GM18873 (cell line): ENCODE measurements at regions not wholly inside any gene's neighbourhood (a gene's known extent, or its start where the extent isn't known, plus 50 kb on each side); places are given as distances from the start of the nearest gene placed in this dataset.
"Not testable (repeated sequence)": the region's sequence is repeated elsewhere in the genome, so short reads cannot be mapped to it uniquely, and the experiment has no call there.

Experiments used
- ATAC-seq: cut with Tn5 transposase; IDR thresholded peaks from one replicate; pipeline ENCODE4 v1.9.1; 2021; ENCODE audit warnings: mild to moderate bottlenecking, moderate library complexity, moderate number of reproducible peaks; ENCODE audit not compliant: unreplicated experiment, low FRiP score

DNA sequence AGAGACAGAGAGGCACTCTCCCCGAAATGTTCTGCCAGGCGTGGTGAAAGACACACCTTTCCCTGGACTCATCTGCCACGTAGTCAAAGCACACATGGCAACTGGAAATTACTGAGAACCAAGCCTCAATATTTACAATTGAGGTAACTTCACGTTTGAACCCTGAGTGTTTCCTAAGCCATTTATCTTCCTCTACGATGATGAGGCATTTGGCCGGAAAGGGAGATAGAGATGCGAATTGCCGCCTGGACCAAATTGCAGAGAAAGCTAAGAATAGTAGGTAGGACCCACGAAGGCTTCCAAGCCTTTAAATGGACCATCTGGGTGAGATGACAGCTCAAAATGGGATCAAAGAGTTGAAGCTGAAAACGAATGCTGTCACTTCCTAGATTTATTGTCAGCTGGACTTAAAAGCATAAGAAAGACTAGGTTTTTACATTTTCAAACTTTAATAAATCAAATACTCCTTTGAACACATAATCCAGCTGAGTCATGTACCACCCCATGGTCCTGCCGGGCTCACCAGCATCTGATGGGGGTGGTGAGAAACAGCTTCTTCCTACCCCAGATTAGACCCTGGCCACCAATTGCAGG lies 135.6 kb upstream of the LYZL2 start:
- ATAC-seq, result no peak

DNA sequence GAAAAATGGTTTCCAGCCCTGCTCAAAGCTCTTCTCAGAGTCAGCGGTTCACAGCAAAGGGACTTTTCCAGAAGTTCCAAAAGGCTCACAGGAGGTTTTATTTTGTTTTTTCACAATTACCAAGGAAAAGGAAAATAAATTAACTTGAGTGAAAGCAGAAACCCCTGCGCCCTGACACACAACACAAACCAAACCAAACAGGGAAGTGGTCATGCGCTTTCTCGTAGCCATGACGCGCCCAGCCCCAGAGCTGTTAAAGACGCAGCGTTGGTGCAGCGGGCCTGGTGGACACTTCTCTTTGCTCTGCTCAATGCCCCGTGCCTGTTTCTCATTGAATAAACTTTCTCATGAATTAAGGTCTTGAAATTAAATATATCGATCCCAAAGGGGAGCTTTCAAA lies 134.4 kb upstream of the LYZL2 start:
- ATAC-seq, result no peak

DNA sequence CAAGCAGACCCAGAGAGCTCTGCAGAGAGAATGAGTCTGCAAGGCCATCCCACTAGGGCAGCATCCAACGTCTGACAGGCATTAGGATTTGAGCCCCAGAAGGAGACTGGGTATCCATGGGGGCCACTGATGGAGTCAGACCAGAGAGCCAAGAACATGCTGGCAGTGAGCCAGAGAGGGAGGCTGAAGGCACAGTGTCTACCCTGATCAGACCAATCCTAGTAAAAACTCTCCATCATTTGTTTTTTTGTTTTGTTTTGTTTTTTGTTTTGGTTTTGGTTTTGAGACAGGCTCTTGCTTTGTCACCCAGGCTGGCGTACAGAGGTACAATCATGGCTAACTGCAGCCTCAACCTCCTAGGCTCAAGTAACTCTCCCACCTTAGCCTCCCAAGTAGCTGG lies 133.1 kb upstream of the LYZL2 start:
- no peak for ATAC-seq

DNA sequence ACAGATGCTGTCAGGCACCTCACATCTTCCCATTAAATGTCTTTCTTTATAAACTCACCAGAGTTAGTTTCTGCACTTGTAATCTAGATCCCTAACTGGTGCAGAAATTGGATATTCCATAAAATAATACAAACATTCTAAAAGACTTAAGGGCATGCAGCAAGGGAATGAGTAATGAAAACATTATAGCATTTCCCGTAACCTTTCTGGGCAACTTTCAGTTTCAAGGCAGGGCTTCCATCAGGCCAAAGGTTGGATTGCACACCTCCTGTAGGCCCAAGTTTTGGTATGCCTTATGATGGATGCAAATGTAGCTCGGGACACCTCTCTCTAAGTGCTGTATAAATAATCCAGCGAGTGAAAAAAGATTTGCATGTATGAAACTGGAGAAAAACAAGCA lies 129.9 kb upstream of the LYZL2 start:
- ATAC-seq, result no peak

DNA sequence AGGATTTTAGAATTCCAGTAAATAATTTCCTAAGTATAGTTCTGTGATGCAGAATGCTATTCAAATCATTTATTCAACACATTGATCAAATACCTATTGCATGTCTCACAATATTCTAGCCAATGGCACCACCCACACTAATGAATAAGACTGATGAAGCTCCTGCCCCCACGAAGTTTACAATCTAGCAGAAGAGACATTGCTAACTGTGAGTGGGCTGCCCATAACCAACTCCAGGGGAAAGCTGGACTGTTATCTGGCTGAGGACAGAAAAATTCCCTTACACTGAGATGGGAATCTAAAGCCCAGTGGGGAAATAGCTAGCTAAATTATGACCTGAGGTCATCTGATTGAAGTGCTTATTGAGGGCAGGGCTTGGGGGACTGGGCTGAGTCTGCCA lies 128.8 kb upstream of the LYZL2 start:
- ATAC-seq, result no peak

DNA sequence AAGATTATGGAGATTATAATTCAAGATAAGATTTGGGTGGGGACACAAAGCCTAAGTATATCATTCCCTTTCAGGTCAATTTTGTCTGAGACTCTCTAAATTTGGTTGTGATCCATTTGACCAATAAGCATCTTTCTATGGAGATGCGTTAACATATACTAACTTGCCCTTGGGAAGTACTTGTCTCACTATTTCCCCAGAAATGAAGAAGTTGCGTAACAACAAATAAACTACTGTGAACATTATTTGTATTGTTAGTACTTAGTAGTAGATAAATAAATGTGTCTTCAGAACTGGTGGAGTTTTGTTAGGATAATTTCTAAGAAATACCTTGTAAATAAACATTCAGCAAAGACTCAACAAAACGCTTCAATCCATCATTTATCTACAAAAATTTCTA lies 127.3 kb upstream of the LYZL2 start:
- ATAC-seq, result no peak

DNA sequence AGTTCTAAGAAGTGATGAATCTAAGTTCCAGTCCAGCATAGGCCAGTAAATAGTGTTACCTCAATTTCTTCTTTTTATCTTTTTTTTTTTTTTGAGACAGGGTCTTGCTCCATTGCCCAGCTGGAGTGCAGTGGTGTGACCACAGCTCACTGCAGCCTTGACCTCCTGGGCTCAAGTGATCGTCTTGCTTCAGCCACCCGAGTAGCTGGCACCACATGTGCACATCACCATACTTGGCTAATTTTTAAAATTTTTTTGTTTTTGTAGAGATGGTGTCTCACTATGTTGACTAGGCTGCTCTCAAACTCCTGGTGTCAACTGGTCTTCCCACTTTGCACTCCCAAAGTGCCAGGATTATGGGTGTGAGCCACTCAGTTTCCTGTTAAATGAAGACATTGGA lies 126.6 kb upstream of the LYZL2 start:
- ATAC-seq, result no peak

DNA sequence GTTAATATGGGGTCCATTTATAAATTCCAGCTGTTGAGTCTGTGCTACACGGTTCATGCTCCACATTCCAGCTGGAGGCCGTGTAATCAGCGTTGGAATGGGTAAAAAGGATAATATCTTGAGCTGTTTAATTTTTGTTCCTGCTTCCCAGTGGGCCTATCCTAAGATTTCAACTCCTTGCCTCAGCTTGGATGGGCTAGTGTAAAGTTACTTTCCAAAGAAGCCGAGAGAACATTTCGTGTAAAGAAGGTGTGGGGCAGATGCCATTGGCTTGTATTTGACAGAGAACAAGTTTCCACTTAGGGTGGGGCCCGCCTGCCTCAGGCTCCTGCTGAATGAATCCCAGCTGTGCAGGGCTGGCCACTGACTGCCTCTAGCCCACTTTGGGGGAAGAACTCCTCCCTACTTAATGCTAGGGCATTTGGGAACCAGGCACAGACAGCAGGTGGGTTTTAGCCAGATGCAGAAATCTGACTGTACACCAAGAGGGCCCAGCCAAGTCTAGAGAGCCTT lies 125.9 kb upstream of the LYZL2 start:
- no peak for ATAC-seq

DNA sequence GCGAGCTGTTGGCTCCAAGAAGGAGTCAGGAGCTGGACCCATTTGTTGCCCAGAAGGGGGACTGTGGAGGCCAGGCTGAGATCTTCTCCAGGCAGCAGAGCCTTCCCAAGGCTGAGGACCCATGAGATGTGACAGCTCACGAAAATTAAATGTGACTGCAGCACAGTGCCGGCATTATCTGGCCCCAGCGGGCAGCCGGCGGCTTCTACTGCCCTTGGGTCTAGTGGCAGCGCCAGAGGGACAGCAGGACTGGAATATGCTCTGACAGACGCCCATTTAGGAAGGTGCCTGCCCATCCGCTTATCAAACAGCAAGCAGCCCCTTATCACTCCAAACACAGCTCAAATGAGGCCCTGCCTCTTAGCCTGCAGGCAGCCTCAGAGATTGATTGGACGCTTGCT lies 122.9 kb upstream of the LYZL2 start:
- no peak for ATAC-seq

DNA sequence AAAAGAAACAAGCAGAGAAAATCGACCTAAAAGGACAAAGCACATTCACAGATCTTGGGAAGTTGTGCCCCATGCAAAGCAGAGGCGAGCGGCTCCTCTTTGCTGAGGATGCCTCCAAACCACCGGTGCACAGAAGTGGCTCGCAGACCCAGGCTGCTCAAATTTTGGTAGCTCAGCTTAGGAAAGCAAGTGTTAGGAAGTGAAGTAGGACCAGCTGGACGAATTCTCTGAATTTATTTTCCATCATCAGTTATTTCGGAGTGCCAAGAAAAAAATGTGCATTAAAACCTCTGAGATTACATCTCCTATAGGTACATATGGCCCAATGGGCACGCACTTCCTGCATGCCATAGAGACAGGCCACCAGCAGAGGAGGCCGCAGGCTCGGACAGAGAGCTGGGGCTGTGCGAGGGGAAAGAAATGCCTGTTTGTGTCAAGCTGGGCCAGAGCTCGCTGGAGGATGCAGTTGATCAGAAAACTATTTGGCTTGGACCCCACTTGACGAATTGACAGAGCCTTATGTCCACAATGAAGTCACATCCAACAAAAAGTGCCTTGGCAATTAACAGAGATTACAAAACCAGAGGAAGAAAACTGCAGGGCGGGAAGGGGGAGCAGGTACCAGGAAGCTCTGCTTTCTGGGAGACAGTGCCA lies 122.3 kb upstream of the LYZL2 start:
- ATAC-seq, result no peak

DNA sequence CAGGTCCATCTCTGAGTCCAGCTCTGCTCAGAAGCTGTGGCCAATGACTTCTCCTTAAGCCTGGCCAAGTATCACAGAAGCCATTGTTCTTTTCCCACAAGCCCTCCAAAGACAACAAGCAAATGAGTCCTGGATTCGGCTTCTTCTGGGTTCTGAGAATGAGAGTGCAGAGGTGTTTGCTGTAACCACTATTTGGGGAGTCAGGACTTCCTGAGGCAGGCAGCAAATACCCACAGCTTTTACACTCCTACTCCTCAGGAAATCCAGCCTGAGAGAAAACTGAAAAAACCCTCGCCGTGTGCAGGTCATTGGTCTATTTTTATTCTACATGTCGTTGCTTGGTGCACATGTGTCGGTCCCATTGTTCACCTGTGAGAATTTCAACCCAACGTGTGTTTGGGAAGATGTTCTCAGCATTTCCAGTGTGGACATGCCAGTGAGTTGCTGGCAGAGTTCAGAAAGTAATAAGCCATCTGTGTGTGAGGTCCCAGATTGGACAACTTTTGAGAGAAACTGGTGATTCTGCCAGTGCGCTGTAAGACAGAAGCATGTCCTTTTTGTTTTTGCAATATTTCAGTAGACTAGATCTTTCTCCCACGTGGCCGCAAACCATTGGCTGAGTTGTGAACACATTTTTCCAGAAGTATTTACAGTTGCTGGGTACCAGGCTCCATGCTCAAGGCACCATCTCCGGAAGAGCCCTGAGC lies 121.6 kb upstream of the LYZL2 start:
- no peak for ATAC-seq

DNA sequence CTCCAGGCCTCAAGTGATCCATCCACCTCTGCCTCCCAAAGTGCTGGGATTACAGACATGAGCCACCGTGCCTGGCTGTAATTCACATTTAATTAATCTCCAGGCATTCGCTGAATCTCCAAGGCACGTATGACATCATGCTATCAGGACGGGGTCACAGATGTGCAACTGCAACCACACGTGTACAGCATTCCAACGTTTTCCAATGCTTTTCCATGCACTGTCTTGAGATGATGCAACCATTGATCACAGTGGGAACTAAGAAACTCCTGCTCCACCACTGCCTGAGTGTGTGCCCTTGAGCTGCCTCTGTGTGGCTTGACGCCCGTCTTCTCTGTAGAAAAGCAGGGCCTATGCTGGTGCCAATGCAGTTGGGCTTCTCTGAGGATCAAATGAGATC lies 119.8 kb upstream of the LYZL2 start:
- no peak for ATAC-seq

DNA sequence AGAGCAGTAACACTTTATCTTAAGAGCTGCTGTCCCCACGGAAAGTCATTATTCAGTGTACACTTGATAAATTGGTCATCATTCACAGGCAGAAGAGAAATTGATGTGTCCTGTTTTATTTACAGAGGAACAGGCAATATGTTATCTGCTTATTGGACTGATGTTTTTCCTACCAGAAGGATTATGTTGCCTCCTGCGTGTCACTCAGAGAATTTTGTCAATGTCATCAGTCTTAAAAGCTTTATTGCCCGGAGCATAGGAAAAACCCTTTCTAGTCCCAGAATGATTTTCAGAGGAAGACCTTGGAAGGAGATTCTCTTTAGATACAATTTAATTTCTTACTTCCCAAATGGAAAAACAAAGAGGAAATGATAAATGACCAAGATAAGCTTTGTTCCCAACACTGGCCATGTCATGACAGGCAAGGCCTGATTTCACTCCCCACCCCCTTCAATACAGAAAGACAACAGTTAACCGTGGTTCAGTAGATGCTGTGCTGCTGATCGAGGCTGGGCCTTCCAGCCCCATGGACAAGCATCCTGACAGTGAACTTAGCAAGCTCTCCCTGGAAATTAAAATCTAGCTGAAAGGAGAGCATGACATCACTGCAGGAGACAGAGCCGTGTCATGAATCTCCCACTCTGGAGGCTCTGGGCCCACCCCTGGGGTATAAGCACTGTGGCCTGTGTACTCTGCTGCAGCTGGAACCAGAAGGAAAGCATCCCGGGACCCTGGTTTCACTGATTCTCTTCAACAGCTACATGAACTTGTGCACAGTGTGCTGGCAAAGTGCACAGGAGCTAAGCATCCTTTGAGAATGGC lies 118.8 kb upstream of the LYZL2 start:
- ATAC-seq, result no peak

DNA sequence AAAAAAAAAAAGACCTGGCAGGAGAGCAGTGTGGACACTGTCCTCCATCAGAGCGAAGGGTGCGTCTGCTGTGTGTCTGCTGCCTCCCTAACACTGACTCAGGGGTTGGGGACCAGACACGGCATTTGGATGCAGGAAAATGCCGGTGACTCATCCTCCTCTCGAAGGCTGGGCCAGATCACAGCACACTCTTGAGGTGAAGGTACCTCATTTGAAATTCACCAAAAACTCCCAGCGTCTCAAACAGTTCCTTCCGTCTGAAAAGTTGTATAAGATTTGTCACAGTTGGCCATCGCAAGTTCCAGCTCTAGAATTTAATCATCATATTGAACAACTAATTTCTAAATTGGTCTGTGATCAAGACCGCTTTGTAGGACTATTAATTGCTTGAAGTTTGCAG lies 118.1 kb upstream of the LYZL2 start:
- ATAC-seq, result no peak

DNA sequence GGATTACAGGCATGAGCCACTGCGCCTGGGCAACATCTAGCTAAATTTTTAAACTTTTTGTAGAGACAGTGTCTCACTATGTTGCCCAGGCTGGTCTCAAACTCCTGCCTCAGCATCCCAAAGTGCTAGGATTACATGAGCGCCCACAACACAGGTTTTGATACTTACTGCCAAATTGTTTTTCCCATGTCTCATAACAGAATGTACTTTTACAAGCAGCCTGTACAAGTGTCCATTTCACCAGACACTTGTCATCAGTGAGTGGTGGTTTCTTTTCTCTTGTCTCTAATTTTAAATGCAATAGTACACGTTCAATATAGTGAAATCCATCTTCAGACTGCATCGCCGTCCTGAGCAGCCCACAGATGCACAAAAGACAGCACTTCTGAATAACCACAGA lies 116.4 kb upstream of the LYZL2 start:
- ATAC-seq, result no peak

DNA sequence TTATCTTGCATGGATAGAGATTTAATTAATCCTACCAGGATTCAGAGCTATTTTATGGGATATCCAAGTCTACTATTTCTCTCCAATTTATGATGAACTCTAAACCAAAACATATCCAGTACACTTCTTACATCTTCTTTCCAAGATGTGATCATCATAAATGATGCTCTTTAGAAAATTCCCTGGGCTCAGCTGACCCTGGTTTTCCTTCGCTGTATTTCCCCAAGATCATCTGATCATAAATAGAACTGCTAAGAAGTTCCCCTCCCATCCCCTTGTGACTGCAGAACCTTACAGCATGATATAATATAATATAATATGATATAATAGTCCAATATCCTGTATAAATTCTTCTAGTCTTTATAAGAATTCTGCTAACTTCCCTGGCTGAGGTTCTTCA lies 114.6 kb upstream of the LYZL2 start:
- ATAC-seq, result no peak

DNA sequence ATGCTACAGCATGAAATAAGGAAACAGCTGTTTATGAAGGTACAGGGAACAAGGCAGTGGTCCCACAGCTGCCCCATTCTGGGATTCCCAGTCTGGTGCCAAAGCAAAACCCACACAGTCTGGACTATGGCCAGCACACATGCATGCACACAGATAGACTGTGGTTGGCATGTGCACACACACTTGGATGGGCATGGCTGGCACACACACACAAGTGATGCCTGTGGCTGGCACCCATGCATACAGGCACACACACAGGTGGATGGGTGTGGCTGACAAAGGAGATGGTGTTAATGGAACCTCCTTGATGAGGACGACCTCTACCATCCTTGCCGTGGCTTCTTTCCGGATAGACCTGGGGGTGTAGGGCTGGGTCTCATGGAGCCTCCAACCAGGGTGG lies 114.0 kb upstream of the LYZL2 start:
- no peak for ATAC-seq

DNA sequence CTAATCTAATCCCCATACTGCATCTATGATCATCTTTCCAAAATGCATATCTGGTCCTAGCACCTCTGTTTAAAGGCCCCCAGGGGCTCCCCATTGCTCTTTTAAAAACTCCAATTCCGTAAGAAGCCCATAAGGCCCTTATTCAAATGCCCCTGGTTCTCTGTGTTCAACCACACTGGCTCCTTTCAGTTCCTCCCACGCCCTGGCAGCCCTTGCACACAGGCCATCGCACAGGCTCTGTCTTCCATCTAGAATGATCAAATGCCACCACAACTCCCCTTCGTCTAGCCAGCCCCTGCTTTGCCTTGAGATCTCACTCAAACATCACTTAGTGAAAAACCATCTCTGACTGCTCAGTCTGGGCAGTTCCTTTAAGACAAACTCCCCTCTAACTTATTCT lies 112.9 kb upstream of the LYZL2 start:
- ATAC-seq, result peak; percentile 82

DNA sequence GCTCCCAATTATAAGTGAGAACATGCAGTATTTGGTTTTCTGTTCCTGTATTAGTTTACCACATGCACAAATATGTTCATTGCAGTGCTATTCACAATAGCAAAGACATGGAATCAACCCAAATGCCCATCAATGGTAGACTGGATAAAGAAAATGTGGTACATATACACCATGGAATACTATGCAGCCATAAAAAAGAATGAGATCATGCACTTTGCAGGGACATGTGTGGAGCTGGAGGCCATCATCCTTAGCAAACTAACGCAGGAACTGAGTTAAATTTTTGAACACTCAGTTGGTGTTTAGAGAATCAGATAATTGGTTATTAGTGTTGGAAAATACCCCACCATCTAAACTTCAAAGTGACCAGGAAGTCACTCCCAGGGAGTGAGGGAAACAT lies 111.2 kb upstream of the LYZL2 start:
- not testable (repeated sequence) for ATAC-seq

DNA sequence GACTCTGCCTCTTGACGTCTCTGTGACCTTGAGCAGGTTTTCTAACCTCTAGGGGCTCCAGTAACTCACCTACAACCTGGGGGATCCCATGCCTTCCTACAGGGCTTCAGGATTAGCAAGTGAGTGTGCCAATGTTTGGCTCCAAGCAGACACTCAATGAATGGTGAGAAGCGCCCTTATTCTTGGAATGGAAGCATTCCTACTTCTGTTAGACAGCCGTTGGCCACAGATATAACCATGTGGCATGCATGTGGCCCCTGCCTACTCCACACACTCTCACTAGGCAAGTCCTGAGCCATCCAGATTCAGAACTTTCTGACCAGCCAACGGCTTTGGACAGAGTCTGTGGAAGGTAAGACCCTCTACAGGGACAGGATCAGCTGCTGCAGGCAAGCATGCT lies 108.9 kb upstream of the LYZL2 start:
- no peak for ATAC-seq

DNA sequence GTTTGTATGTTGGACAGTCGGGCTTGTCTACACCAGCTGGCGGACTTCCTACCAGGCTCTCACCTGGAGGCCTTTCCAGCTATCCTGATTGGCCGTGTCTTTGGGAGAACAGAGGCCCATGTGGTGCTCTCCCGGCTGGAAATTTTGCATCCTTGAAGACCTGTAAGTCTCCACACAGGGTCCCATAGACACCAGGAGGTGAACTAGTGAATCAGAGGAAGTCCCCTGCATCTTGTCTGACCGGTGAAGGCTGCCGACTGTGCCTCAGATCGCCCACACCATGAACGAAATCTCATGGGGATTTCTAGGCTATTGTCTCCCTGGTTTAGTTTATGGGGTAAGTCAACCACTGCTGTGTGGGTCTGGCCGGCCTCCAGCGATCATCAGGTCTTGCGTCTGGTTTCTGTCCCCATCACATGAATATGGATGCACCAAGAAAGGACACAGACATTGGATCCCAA lies 108.4 kb upstream of the LYZL2 start:
- no peak for ATAC-seq
